HUES6 (cell line): ENCODE measurements at regions not wholly inside any gene's neighbourhood (a gene's known extent, or its start where the extent isn't known, plus 50 kb on each side); places are given as distances from the start of the nearest gene placed in this dataset.
"Not testable (repeated sequence)": the region's sequence is repeated elsewhere in the genome, so short reads cannot be mapped to it uniquely, and the experiment has no call there.

Experiments used
- H3K27ac ChIP-seq: 2 replicates; pipeline ENCODE4 v1.7.0; 2013; ENCODE audit warnings: low read depth, mild to moderate bottlenecking, low read length, inconsistent platforms
- H3K27me3 ChIP-seq: 2 replicates; pipeline ENCODE4 v1.6.1; 2013; ENCODE audit warnings: low read length; ENCODE audit not compliant: control insufficient read depth, insufficient read depth
- H3K36me3 ChIP-seq: 2 replicates; pipeline ENCODE4 v1.6.1; 2013; ENCODE audit warnings: low read length; ENCODE audit not compliant: control insufficient read depth, insufficient read depth
- H3K4me1 ChIP-seq: 2 replicates; pipeline ENCODE4 v1.6.1; 2013; ENCODE audit warnings: low read length; ENCODE audit not compliant: control insufficient read depth, insufficient read depth
- H3K4me3 ChIP-seq: 2 replicates; pipeline ENCODE4 v1.5.1; 2013; ENCODE audit warnings: low read depth, low read length
- H3K9ac ChIP-seq: one replicate; pipeline ENCODE4 v1.6.1; 2013; ENCODE audit warnings: mild to moderate bottlenecking, low read length
- H3K9me3 ChIP-seq: 2 replicates; pipeline ENCODE4 v1.6.1; 2013; ENCODE audit warnings: low read depth, low read length; ENCODE audit not compliant: control insufficient read depth, insufficient read depth

DNA sequence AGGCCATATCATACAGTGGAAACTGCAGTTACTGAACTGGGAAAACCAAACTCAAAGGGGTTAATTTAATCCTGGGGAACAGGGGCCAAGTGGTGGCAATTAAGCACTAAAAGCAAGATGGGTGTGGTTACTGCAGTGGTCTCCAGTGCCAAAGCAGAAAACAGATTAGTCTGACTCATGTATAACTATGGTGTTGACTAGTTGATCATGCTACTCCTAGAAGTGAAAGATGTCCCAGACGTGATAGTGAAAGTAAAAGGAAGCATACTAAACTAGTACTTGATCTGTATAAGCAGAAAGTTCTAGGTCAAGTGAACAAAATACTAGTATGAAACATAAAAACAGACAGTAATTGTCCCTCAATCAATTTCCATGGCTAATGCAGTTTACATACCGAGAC lies 360.0 kb upstream of the SLITRK5 start:
- H3K27ac ChIP-seq, result no peak overlapping the region
- H3K36me3 ChIP-seq, result no peaks in the 10 kb centered on the region
- no peak overlapping the region for H3K9ac ChIP-seq
- H3K4me1 ChIP-seq, result no peaks in the 10 kb centered on the region
- no peak overlapping the region for H3K4me3 ChIP-seq
- no peaks in the 10 kb centered on the region for H3K9me3 ChIP-seq
- H3K27me3 ChIP-seq, result no peaks in the 10 kb centered on the region

DNA sequence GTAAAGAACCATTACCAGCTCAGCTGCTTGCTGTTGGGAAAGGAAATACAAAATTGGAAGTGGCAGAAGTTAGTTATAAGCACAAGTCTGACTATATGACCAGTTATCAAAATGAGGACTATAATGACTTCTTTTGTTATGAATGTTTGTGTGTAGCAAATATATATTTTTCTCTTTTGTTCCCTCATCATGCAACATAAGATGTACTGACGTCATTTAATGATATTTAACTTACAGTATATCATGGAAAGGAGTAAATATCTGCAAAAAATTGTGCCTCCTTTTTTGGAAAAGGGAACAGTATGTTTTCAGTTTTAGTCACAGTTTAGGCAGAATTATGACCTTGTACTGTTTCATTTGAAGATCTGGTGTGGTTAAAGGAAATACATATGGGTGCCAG lies 356.3 kb upstream of the SLITRK5 start:
- H3K4me1 ChIP-seq, result no peaks in the 10 kb centered on the region
- no peak overlapping the region for H3K9ac ChIP-seq
- H3K27ac ChIP-seq, result no peak overlapping the region
- H3K36me3 ChIP-seq, result no peaks in the 10 kb centered on the region
- no peak overlapping the region for H3K4me3 ChIP-seq
- no peaks in the 10 kb centered on the region for H3K27me3 ChIP-seq
- no peaks in the 10 kb centered on the region for H3K9me3 ChIP-seq

DNA sequence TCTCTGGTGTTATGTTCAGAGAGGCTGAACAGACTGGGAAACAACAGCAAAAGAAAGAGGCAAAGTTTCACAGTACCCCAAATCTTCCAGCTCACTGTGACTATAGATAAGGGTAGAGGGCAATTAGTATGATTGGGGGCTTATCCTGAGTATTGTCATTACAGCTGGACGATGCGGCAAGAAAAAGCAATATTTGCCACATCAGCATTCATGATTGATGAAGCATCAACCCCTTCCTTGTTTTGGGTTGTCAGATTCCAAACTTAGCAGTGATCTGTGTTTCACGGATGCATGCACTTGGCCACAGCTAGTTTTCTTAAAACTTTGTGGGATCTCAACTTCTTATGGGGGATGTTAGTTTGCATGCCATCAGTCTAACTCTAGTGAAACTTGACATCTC lies 348.8 kb upstream of the SLITRK5 start:
- H3K4me1 ChIP-seq, result no peaks in the 10 kb centered on the region
- H3K9me3 ChIP-seq, result no peaks in the 10 kb centered on the region
- no peak overlapping the region for H3K4me3 ChIP-seq
- H3K27me3 ChIP-seq, result no peaks in the 10 kb centered on the region
- H3K36me3 ChIP-seq, result no peaks in the 10 kb centered on the region
- no peak overlapping the region for H3K27ac ChIP-seq
- no peak overlapping the region for H3K9ac ChIP-seq

DNA sequence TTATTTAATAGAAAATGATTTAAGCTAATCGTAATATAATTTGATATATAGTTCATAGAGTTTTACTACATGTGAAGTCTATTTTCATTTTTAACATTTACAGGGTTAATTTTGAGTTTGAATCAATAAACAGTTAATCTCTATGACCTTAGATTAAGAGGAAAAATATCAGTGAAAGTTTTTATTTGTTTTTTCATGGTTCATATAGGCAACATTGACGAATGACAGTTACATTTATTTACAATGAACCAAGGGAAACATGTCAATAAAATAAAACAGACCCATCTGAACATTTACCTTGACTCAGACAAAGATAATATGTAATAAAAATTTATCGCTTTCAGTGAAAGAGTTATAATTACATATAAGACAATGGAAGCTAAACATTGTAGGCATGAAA lies 346.6 kb upstream of the SLITRK5 start:
- Histone ChIP-seq H3K9me3 (no peaks in the 10 kb centered on the region), H3K36me3 (no peaks in the 10 kb centered on the region), H3K4me1 (no peaks in the 10 kb centered on the region), H3K9ac (no peak overlapping the region), H3K27me3 (no peaks in the 10 kb centered on the region), H3K27ac (no peak overlapping the region), H3K4me3 (no peak overlapping the region)

DNA sequence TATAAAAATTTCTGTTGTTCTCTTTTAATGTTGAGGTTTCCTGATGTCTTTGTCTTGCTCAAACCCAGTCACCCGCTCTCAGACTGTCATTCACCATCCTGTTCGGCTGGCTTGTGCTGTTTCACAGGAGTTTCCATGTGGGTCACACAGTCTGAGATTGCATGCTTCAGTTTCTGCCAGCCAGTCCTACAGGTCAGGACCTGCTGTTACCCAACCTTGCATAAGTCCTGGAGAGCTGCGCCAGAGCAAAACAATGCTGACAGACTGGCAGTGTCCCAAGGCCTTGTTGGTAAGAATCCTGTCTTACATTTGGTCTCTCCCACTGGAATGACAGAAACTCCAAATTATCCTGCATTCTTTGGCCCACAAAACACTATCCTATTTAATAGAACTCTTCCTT lies 340.0 kb upstream of the SLITRK5 start:
- no peak overlapping the region for H3K4me3 ChIP-seq
- H3K27me3 ChIP-seq, result no peaks in the 10 kb centered on the region
- H3K27ac ChIP-seq, result no peak overlapping the region
- H3K9me3 ChIP-seq, result no peaks in the 10 kb centered on the region
- H3K9ac ChIP-seq, result no peak overlapping the region
- no peaks in the 10 kb centered on the region for H3K4me1 ChIP-seq
- no peaks in the 10 kb centered on the region; the same call in 1 of the 2 replicates for H3K36me3 ChIP-seq

DNA sequence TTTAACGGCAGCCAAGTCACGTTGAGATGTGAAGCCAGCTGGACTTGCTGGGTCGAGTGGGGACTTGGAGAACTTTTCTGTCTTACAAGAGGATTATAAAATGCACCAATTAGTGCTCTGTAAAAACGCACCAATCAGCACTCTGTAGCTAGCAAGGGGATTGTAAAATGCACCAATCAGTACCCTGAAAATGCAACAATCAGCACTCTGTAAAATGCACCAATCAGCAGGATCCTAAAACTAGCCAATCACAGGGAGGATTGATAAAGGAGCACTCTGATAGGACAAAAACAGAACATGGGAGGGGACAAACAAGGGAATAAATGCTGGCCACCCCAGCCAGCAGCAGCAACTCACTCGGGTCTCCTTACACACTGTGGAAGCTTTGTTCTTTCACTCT lies 337.6 kb upstream of the SLITRK5 start:
- Histone ChIP-seq H3K9ac (no peak overlapping the region), H3K27me3 (no peaks in the 10 kb centered on the region), H3K27ac (no peak overlapping the region)

DNA sequence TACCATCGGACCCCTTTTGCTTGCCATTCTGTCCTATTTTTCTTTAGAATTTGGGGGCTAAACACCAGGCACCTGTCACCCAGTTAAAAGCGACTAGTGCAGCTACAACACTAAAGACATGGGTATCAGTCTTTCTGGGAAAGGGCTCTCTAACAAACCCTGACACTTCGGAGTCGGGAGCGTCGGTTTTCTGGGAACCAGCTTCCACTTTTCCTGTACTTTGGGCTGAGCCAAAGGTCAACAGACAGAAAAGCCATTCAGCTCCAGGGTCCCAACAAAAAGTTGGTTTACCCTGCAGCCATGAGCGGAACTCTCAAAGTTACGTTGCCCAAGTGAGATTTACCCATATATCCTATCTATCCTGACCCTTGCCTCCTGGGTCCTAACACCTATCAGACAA lies 337.0 kb upstream of the SLITRK5 start:
- Histone ChIP-seq H3K27me3 (no peaks in the 10 kb centered on the region), H3K9ac (no peak overlapping the region), H3K9me3 (no peaks in the 10 kb centered on the region), H3K4me3 (no peak overlapping the region), H3K27ac (no peak overlapping the region), H3K36me3 (no peaks in the 10 kb centered on the region; the same call in 1 of the 2 replicates), H3K4me1 (no peaks in the 10 kb centered on the region)

More for the DNA sequence above, 337.6 kb upstream of the SLITRK5 start:
- no peak overlapping the region for H3K4me3 ChIP-seq
- no peaks in the 10 kb centered on the region for H3K9me3 ChIP-seq
- H3K36me3 ChIP-seq, result no peaks in the 10 kb centered on the region; the same call in 1 of the 2 replicates
- H3K4me1 ChIP-seq, result no peaks in the 10 kb centered on the region

DNA sequence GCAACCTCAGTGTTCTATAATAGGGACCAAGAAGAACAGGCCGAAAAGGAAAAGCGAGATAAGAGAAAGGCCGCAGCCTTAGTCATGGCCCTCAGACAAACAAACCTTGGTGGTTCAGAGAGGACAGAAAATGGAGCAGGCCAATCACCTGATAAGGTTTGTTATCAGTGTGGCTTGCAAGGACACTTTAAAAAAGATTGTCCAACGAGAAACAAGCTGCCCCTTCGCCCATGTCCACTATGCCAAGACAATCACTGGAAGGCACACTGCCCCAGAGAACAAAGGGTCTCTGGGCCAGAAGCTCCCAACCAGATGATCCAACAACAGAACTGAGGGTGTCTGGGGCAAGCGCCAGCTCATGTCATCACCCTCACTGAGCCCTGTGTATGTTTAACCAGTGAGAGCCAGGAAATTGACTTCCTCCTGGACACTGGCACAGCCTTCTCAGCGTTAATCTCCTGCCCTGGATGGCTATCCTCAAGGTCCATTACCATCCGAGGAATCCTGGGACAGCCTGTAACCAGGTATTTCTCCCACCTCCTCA lies 334.8 kb upstream of the SLITRK5 start:
- H3K9me3 ChIP-seq, H3K4me3 ChIP-seq, H3K4me1 ChIP-seq, H3K9ac ChIP-seq, H3K36me3 ChIP-seq, H3K27ac ChIP-seq, H3K27me3 ChIP-seq: not testable (repeated sequence)

DNA sequence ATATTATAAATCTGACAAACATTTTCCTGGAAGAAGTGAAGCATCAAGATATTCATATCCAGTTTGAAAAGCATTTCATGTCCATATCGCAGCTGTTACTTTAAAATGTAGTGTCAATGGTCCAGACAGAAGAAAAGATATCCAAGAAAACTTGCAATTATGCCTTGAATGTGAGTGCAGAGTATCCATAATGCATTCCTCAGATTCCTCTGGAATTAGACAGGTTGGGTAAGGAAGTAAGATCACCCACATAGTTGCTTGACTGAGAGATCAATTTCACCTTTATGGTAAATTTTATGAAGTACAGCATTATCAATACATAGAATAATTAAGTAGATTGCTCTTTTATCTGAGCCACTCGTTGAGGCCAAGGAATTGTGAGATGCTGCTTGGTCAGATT lies 327.0 kb upstream of the SLITRK5 start:
- H3K4me3 ChIP-seq, result no peak overlapping the region
- H3K9ac ChIP-seq, result no peak overlapping the region
- no peaks in the 10 kb centered on the region for H3K27me3 ChIP-seq
- H3K9me3 ChIP-seq, result no peaks in the 10 kb centered on the region
- H3K27ac ChIP-seq, result no peak overlapping the region
- no peaks in the 10 kb centered on the region; the same call in 1 of the 2 replicates for H3K36me3 ChIP-seq
- no peaks in the 10 kb centered on the region for H3K4me1 ChIP-seq

DNA sequence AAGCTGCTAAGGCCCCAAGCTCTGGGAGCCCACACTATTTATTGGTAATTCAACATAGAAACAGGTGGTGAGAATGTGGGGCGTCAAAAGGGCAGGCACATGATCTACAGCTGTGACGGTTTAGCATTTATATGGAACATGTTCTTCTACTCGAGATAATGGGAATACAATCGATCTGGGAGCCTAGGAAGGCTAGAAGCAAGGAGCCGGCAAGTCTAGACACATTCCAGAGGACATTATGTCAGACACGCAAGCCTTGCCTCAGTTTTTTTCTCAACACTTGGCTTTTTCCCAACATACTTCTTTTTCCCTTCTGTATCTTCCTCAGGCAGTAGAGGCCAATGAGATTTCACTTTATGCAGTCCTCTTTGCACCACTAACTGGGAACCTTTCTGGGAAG lies 315.7 kb upstream of the SLITRK5 start:
- Histone ChIP-seq H3K36me3 (no peaks in the 10 kb centered on the region; the same call in 1 of the 2 replicates), H3K27ac (no peak overlapping the region)

DNA sequence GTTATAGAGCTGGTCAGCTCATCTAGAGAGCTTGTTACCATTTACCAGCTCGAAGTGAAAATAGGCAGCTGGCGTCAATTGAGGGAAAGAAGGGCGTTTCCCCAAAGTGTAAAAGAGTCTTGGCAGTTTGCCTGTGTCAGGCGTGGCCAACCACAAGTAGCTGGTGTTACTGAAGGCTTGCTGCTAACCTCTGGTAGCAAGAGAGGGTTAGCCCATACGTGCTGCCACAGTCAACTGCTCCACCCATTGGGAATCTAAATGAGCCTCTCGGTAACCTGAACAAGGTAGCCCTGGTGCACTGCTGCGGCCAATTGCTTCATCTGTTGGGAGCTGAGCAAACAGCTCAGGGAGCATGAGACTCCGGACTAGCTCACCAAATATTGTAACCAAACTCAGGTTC lies 314.9 kb upstream of the SLITRK5 start:
- Histone ChIP-seq H3K9ac (no peak overlapping the region), H3K27ac (no peak overlapping the region), H3K4me3 (no peak overlapping the region), H3K36me3 (no peaks in the 10 kb centered on the region; the same call in 1 of the 2 replicates), H3K27me3 (no peaks in the 10 kb centered on the region), H3K4me1 (no peaks in the 10 kb centered on the region), H3K9me3 (peaks cover 10% of the 10 kb centered on the region; the same call in 1 of the 2 replicates)

More for the DNA sequence above, 315.7 kb upstream of the SLITRK5 start:
- H3K27me3 ChIP-seq, result no peaks in the 10 kb centered on the region
- H3K4me1 ChIP-seq, result no peaks in the 10 kb centered on the region
- H3K9ac ChIP-seq, result no peak overlapping the region
- no peak overlapping the region for H3K4me3 ChIP-seq
- peaks cover 10% of the 10 kb centered on the region; the same call in 1 of the 2 replicates for H3K9me3 ChIP-seq

DNA sequence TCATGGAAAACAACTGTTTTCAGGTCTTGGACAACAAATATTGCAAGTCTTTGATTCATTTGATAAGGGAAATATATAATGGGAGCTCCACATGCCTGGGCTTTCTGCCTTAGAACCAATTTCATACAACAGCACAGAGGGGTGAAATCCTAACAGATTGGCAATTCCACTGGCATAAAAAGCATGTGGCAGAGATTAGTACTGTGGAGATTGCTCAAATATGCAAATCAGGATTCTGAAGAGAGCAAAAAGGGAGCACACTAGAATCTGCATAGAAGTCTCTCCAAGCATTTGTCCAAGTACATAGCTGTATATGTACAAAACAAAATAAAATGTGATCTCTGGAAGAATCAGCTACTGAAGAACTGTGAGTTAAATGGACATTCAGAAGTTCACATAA lies 312.9 kb upstream of the SLITRK5 start:
- Histone ChIP-seq H3K9ac (no peak overlapping the region), H3K4me1 (no peaks in the 10 kb centered on the region), H3K27me3 (no peaks in the 10 kb centered on the region), H3K27ac (no peak overlapping the region), H3K4me3 (no peak overlapping the region), H3K36me3 (no peaks in the 10 kb centered on the region; the same call in 1 of the 2 replicates), H3K9me3 (peaks cover 10% of the 10 kb centered on the region; the same call in 1 of the 2 replicates)
